GM23248 (cell line): ENCODE measurements at regions not wholly inside any gene's neighbourhood (a gene's known extent, or its start where the extent isn't known, plus 50 kb on each side); places are given as distances from the start of the nearest gene placed in this dataset.

Experiments used
- DNase-seq: peaks from one replicate; pipeline ENCODE4 v3.0.0-alpha.2; 2015
- H2AFZ ChIP-seq: fragments of 200-600 bp; sonication (generic); 2 replicates; pipeline ENCODE4 v1.6.1; 2016; ENCODE audit warnings: antibody characterized with exemption
- H3F3A ChIP-seq: fragments of 200-600 bp; sonication (generic); 2 replicates; pipeline ENCODE4 v1.6.1; 2016; ENCODE audit warnings: mild to moderate bottlenecking, antibody characterized with exemption, mixed run types; ENCODE audit not compliant: insufficient read depth
- H3K27ac ChIP-seq: fragments of 200-600 bp; sonication (generic); 2 replicates; pipeline ENCODE4 v1.5.1; 2016; ENCODE audit warnings: mild to moderate bottlenecking
- H3K27me3 ChIP-seq: fragments of 200-600 bp; sonication (generic); replicated peaks from 2 replicates; pipeline ENCODE4 v1.6.1; 2016; ENCODE audit warnings: mild to moderate bottlenecking; ENCODE audit not compliant: insufficient read depth
- H3K36me3 ChIP-seq: fragments of 200-600 bp; sonication (generic); 2 replicates; pipeline ENCODE4 v1.6.1; 2016; ENCODE audit warnings: low read depth, mild to moderate bottlenecking
- H3K4me1 ChIP-seq: fragments of 200-600 bp; sonication (generic); 2 replicates; pipeline ENCODE4 v1.6.1; 2016; ENCODE audit warnings: mild to moderate bottlenecking; ENCODE audit not compliant: insufficient read depth
- H3K4me2 ChIP-seq: fragments of 200-600 bp; sonication (generic); one replicate; pipeline ENCODE4 v1.6.1; 2016; ENCODE audit warnings: mild to moderate bottlenecking; ENCODE audit not compliant: unreplicated experiment
- H3K4me3 ChIP-seq: fragments of 200-600 bp; sonication (generic); 2 replicates; pipeline ENCODE4 v1.5.1; 2016; ENCODE audit warnings: mild to moderate bottlenecking
- H3K79me2 ChIP-seq: fragments of 200-600 bp; sonication (generic); 2 replicates; pipeline ENCODE4 v1.6.1; 2016; ENCODE audit warnings: mild to moderate bottlenecking; ENCODE audit not compliant: insufficient read depth
- H3K9ac ChIP-seq: fragments of 200-600 bp; sonication (generic); 2 replicates; pipeline ENCODE4 v1.6.1; 2016; ENCODE audit warnings: mild to moderate bottlenecking
- H3K9me2 ChIP-seq: fragments of 200-600 bp; sonication (generic); 2 replicates; pipeline ENCODE4 v1.6.1; 2016; ENCODE audit warnings: mixed run types, mild to moderate bottlenecking, moderate library complexity; ENCODE audit not compliant: insufficient read depth
- H3K9me3 ChIP-seq: fragments of 200-600 bp; sonication (generic); one replicate; pipeline ENCODE4 v1.6.1; 2017; ENCODE audit warnings: low read depth
- H4K20me1 ChIP-seq: fragments of 200-600 bp; sonication (generic); 2 replicates; pipeline ENCODE4 v1.6.0; 2016; ENCODE audit not compliant: insufficient read depth
- EZH2 ChIP-seq: fragments of 200-600 bp; sonication (generic); IDR thresholded peaks from 2 replicates; pipeline ENCODE4 v1.6.1; 2018; ENCODE audit warnings: antibody characterized with exemption, mild to moderate bottlenecking; ENCODE audit not compliant: insufficient read depth, poor library complexity, severe bottlenecking
- EZH2phosphoT487 ChIP-seq: fragments of 200-600 bp; sonication (generic); IDR thresholded peaks from 2 replicates; pipeline ENCODE4 v1.6.1; 2018; ENCODE audit warnings: antibody characterized with exemption, moderate library complexity, mild to moderate bottlenecking, low read depth; ENCODE audit not compliant: insufficient read depth
- WGBS, 2 experiments: methylation state at CpG; one replicate each; pipeline ENCODE4 v1.1.6; 2015 to 2017; ENCODE audit warnings: low lambda C conversion rate in 2 of 2, low coverage in 1 of 2; ENCODE audit errors: missing lambda C conversion rate in 2 of 2; 5-methylcytosine and 5-hydroxymethylcytosine counted together
- in situ Hi-C: fragments of 300-500 bp; cut with MboI; formaldehyde crosslinking; loops from 2 replicates; pipeline ENCODE4 v1.15.0; 2020

GRCh38 chr1:196075621-196076020, 532.6 kb downstream of the KCNT2 start:
- TF ChIP-seq EZH2phosphoT487, result no peak
- TF ChIP-seq EZH2, result no peak
- no peak for DNase-seq
- no peak overlapping the region for H2AFZ ChIP-seq
- 0 out of 2 replicates have a peak, but pooled peaks cover 4% of the 10 kb centered on the region for H3K4me1 ChIP-seq
- no peak overlapping the region for H3K27ac ChIP-seq
- in situ Hi-C loops, result no loop called here
- H3K9me3 ChIP-seq, result no peaks in the 10 kb centered on the region
- no peaks in the 10 kb centered on the region for H3K27me3 ChIP-seq
- H3K36me3 ChIP-seq, result no peaks in the 10 kb centered on the region
- H3K79me2 ChIP-seq, result no peaks in the 10 kb centered on the region
- no peaks in the 10 kb centered on the region for H3K9me2 ChIP-seq
- H3K4me2 ChIP-seq, result no peak overlapping the region
- WGBS, 2 experiments, result 53 to 77% methylated on average over 1 of the region's 1 CpG
- H4K20me1 ChIP-seq, result no peaks in the 10 kb centered on the region
- no peak overlapping the region for H3K4me3 ChIP-seq
- H3F3A ChIP-seq, result no peaks in the 10 kb centered on the region
- H3K9ac ChIP-seq, result no peak overlapping the region

- in situ Hi-C loops, result no loop called here
- no peaks in the 10 kb centered on the region for H3K27me3 ChIP-seq
- no peaks in the 10 kb centered on the region for H4K20me1 ChIP-seq
- H3K36me3 ChIP-seq, result no peaks in the 10 kb centered on the region
- TF ChIP-seq EZH2phosphoT487 (no peak), EZH2 (no peak)
- H3K4me1 ChIP-seq, result 0 out of 2 replicates have a peak, but pooled peaks cover 4% of the 10 kb centered on the region
- H3K9me2 ChIP-seq, result no peaks in the 10 kb centered on the region
- no peak overlapping the region for H2AFZ ChIP-seq
- no peaks in the 10 kb centered on the region for H3K79me2 ChIP-seq
- no peak overlapping the region for H3K27ac ChIP-seq
- H3F3A ChIP-seq, result no peaks in the 10 kb centered on the region
- no peak overlapping the region for H3K4me2 ChIP-seq
- H3K9me3 ChIP-seq, result no peaks in the 10 kb centered on the region
- H3K9ac ChIP-seq, result no peak overlapping the region
- no peak overlapping the region for H3K4me3 ChIP-seq
- DNase-seq, result no peak
Observed at GRCh38 chr1:196074182-196074581, 534.1 kb downstream of the KCNT2 start.

DNA sequence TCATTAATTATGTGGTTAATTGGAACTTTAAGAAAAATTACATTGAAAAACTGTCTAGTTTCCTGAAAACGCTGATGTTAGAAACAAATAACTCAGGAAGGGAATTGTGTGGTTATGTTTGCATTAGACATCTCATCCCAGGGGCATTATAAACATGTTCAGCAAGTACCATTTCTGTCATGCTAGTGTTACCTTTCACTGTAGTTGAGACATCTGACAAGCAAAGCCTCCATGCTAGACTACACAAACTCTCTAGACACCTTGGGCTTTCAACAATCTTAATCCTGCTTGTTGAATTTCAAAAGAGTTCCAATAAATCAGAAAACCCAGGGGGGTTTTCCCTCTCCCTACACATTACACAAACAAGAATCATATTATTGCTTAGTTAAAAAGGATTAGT, 536.8 kb downstream of the KCNT2 start:
- Histone ChIP-seq H3K4me1 (no peaks in the 10 kb centered on the region), H2AFZ (no peak overlapping the region), H3K27me3 (no peaks in the 10 kb centered on the region), H3K9ac (no peak overlapping the region), H3K79me2 (no peaks in the 10 kb centered on the region), H3K27ac (no peak overlapping the region), H4K20me1 (no peaks in the 10 kb centered on the region), H3F3A (no peaks in the 10 kb centered on the region), H3K9me3 (no peaks in the 10 kb centered on the region), H3K4me2 (no peak overlapping the region), H3K9me2 (no peaks in the 10 kb centered on the region), H3K36me3 (no peaks in the 10 kb centered on the region), H3K4me3 (no peak overlapping the region)
- TF ChIP-seq EZH2phosphoT487 (no peak), EZH2 (no peak)
- 20 to 25% methylated on average over 1 of the region's 1 CpG for WGBS, 2 experiments
- in situ Hi-C loops, result no loop called here
- DNase-seq, result no peak

GRCh38 chr1:196070940-196071339, 537.3 kb downstream of the KCNT2 start:
- H2AFZ ChIP-seq, result no peak overlapping the region
- H3K36me3 ChIP-seq, result no peaks in the 10 kb centered on the region
- no peaks in the 10 kb centered on the region for H3K4me1 ChIP-seq
- 5 to 6% methylated on average over 2 of the region's 2 CpGs for WGBS, 2 experiments
- H3K4me2 ChIP-seq, result no peak overlapping the region
- no peaks in the 10 kb centered on the region for H3K9me3 ChIP-seq
- no peak overlapping the region for H3K27ac ChIP-seq
- H3K79me2 ChIP-seq, result no peaks in the 10 kb centered on the region
- H3K9ac ChIP-seq, result no peak overlapping the region
- H3K27me3 ChIP-seq, result no peaks in the 10 kb centered on the region
- no peaks in the 10 kb centered on the region for H4K20me1 ChIP-seq
- DNase-seq, result no peak
- in situ Hi-C loops, result no loop called here
- no peaks in the 10 kb centered on the region for H3K9me2 ChIP-seq
- no peak overlapping the region for H3K4me3 ChIP-seq
- H3F3A ChIP-seq, result no peaks in the 10 kb centered on the region
- no peak for TF ChIP-seq EZH2
- TF ChIP-seq EZH2phosphoT487, result no peak

DNA sequence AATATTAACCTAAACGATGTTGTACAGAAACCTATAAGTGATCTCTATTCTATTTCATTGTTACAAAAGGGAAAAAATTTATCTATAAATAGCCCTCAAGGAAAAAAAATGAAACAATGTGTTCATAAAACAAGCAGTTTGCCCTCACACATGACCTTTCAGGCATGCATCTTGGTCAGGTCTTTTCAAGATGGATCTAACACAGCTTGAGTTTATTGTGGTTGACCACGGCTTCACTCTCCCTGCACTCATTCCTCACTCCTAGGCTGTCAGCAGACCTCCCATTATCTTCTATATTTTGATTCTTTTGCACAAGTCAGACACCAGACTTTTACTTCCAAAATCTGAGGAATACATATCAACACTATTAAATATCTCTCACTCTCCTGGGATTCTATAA, 544.3 kb downstream of the KCNT2 start:
- WGBS, 2 experiments, result 51 to 52% methylated on average over 2 of the region's 2 CpGs
- TF ChIP-seq EZH2, result no peak
- no peak for TF ChIP-seq EZH2phosphoT487
- Histone ChIP-seq H3K27ac (no peak overlapping the region), H3K27me3 (no peaks in the 10 kb centered on the region), H4K20me1 (no peaks in the 10 kb centered on the region), H3F3A (no peaks in the 10 kb centered on the region), H2AFZ (0 out of 2 replicates have a peak overlapping the region, but pooled peaks have one; percentile 36), H3K4me1 (0 out of 2 replicates have a peak, but pooled peaks cover 8% of the 10 kb centered on the region), H3K9ac (no peak overlapping the region), H3K36me3 (no peaks in the 10 kb centered on the region), H3K4me2 (no peak overlapping the region), H3K9me3 (no peaks in the 10 kb centered on the region), H3K9me2 (no peaks in the 10 kb centered on the region), H3K79me2 (no peaks in the 10 kb centered on the region), H3K4me3 (no peak overlapping the region)
- DNase-seq, result no peak
- in situ Hi-C loops, result no loop called here
